Effector CD8-positive, alpha-beta T cell (primary cell): ENCODE measurements at regions not wholly inside any gene's neighbourhood (a gene's known extent, or its start where the extent isn't known, plus 50 kb on each side); places are given as distances from the start of the nearest gene placed in this dataset.

Experiments used
- DNase-seq: peaks from one replicate; lab custom pipeline; 2025; lab: John Stamatoyannopoulos, UW

DNA sequence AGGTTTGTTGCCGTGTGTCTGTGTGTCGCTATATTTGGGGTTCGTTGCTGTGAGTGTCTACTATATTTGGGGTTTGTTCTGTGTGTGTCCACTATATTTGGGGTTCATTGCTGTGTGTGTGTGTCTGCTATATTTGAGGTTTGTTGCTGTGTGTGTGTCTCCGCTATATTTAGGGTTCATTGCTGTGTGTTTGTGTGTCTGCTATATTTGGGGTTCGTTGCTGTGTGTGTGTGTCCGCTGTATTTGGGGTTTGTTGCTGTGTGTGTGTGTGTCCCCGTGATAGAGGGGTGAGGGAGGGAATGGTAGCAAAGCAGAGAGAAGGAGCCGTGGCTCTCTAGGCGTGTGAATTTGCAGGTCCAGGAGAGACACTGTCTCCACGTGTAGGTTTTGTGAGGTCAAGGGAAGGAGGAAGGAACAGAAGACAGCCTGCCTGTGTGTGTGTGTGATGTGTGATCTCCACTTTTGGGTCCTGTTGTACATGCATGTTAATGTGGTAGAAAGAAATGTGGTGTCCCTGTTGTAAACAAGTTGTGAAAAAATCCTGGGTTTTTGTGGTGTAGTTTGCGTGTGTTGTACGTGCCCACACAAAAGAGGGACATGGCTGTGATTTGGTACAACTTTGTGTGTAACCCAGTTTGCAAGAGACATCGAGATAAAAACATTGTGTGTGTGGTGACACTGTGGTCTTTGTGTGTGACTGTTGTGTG is 56.3 kb upstream of the ECE1 start:
- no peak for DNase-seq

DNA sequence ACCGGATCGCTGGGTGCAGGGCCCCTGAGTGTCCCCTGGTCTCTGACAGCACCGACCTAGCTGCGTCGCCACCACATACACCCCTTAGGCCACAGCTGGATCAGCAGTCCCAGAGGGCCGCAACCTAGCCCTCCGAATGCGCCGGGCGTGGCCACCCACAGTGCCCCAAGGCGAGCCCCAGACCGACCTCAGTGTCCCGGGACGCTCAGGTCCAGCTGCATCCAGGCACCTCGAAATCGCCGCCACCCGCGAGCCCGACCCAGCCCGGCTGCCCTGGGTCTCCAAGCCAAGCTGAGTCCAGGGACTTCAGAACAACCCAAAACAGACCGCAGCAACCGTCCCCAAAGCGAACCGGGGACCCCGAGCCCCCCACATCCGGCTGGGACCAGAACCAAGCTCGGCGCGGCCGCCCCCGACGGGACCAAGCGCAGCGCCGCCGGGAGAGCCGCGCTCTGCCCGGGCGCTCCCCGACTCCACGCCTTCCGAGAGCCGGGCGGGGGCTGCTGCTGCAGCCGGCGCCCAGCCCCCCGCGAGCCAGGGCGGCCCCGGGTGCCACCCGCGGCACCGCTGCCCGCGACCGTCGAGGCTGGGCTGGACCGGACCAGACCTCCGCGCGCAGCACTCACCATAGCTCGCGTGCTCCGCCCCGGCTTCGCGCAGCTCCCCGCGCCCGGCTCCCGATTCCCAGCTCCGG is 54.6 kb upstream of the ECE1 start:
- no peak for DNase-seq

GRCh38 chr1:21344098-21344749 is 54.0 kb upstream of the ECE1 start:
- DNase-seq: no peak

DNA sequence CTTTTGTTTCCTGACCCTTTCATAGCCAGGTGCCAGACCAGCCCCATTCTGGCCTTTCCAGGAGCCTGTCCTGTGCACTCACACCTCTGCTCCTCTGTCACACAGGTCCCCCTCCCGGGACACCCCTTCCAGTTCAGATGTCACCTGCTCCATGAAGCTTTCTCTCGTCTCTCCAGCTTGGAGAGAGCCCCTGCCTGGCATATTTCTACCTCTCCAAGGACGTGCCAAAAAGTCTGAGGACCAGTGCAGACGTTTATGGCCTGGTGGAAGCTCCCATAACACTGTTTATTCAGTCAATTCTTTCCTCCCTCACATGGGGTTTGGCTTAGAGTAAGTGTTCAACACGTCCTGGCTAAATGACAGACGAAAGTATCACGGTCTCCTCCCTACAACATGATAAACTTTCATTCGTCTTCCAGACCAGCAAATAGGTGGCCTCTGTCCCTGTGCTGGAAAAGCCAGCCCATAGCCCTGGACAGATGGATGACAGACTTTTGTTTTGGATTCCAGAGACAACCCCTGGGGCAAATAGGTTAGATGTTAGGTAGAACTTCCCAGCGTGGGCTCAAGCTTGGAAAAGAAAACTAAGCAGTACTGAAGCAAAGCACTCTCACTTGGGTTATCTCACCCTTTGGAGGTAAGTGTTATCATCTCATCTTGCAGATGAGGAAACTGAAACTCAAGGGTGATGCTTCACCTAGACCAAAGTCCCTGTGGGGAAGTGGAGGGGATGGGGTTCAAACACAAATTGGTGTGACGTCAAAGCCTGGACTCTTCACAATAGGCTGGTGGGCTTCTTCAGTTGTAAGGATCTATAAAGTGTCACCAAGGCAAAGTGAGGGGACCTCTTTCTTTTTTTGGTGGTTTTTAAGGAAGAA is 52.9 kb upstream of the ECE1 start:
- no peak for DNase-seq

DNA sequence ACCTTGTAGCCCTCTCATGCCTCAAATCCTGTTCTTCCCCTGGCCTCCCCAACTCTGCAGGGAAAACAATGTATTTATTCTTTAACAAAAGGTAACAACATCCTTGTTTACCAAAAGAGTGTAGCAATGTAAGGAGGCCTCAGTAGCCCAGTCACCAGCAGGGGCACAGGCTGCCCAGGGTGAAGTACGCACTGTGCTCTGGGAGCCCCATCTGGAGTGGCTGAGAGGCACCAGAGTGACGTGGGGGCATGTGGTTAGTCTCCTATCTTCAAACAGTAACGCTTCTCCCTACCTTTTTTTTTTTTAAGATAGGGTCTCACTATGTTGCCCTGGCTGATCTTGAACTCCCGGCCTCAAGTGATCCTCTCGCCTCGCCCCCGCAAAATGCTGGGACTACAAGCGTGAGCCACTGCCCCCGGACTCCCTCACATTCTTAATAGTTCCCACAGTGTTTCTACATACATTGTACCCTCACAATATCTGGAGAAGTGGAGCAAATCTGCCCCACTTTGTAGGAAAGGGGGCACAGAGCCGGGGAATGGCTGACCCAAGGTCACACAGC is 51.3 kb upstream of the ECE1 start:
- DNase-seq: no peak

DNA sequence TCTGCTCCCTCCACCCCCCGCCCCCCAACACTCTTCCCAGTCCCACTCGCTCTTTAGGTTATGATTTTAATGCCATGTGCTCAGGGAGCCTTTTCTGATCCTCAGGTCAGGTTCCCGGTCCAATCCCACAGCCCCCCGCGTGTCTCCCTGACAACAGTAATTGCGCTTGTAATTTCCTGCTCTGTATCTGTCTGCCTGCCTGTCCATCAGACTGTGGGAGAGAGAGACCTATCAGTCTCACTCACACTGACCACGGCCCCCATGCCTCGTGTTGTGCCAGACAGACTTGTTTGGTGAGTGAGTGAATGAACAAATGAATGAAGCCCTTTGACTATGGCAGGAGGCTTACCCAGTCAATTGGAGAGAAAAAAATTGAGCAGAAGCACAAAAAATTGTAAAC is 50.8 kb upstream of the ECE1 start:
- no peak for DNase-seq

- DNase-seq: no peak
Measured at GRCh38 chr1:21340230-21340945, 50.1 kb upstream of the ECE1 start.
